GM12878 (cell line): ENCODE measurements at regions not wholly inside any gene's neighbourhood (a gene's known extent, or its start where the extent isn't known, plus 50 kb on each side); places are given as distances from the start of the nearest gene placed in this dataset.

Experiments
- ATAC-seq: fragments of 200-7000 bp; cut with Tn5 transposase; 3 replicates; pipeline ENCODE4 v1.9.1; 2020; ENCODE audit warnings: mild to moderate bottlenecking, moderate library complexity
- BruUV-seq: library from RNA; stranded (reverse); fragments of 400-500 nt; replicated peaks from 2 replicates; lab custom pipeline; 2021; lab: Mats Ljungman, UMichigan
- CTCF ChIA-PET: fragments of 300-600 bp; sonication (Branson Sonifier 250); formaldehyde crosslinking; extraction: SDS; loops from one replicate; lab custom pipeline; 2021; ENCODE audit warnings: inconsistent platforms; lab: Yijun Ruan, JAX
- POLR2A ChIA-PET: fragments of 350-600 bp; formaldehyde crosslinking; extraction: SDS; loops from one replicate; lab custom pipeline; 2021; ENCODE audit warnings: inconsistent platforms; lab: Charles Lee
- RAD21 ChIA-PET: fragments of 300-600 bp; sonication (Branson Sonifier 250); formaldehyde crosslinking; loops from one replicate; lab custom pipeline; 2023; ENCODE audit warnings: antibody characterized with exemption; ENCODE audit not compliant: unreplicated experiment; lab: Charles Lee
- SMC1A ChIA-PET: fragments of 300-600 bp; sonication (Branson Sonifier 250); formaldehyde crosslinking; loops from one replicate; lab custom pipeline; 2023; ENCODE audit not compliant: unreplicated experiment, uncharacterized antibody; lab: Charles Lee
- DNase-seq: peaks from one replicate; pipeline ENCODE4 v3.0.0-alpha.2; 2011; ENCODE audit warnings: low read depth, low spot score
- FAIRE-seq: peaks from 3 replicates; lab custom pipeline; 2011; peaks lifted over from hg19 to GRCh38; lab: Jason Lieb, UNC
- H2AFZ ChIP-seq: 2 replicates; pipeline ENCODE4 v1.6.0; 2011; ENCODE audit warnings: low read depth, low read length, control low read depth; ENCODE audit not compliant: control insufficient read depth
- H3K27ac ChIP-seq: 2 replicates; pipeline ENCODE4 v1.5.1; 2011; ENCODE audit warnings: control low read depth; ENCODE audit not compliant: control insufficient read depth, insufficient read depth
- H3K27me3 ChIP-seq, 2 experiments: replicated peaks in 1 of 2; 2 replicates each; pipeline versions ENCODE4 v1.6.0 to v1.6.1; 2011; ENCODE audit warnings: low read length in 1 of 2; ENCODE audit not compliant: control insufficient read depth in 2 of 2, insufficient read depth in 2 of 2
- H3K36me3 ChIP-seq, 2 experiments: 2 replicates each; pipeline ENCODE4 v1.5.1; 2011; ENCODE audit warnings: low read length in 1 of 2; ENCODE audit not compliant: control insufficient read depth in 2 of 2, insufficient read depth in 2 of 2
- H3K4me1 ChIP-seq: 2 replicates; pipeline ENCODE4 v1.6.1; 2011; ENCODE audit warnings: mild to moderate bottlenecking, low read length, moderate library complexity, mixed read lengths; ENCODE audit not compliant: control insufficient read depth, insufficient read depth
- H3K4me2 ChIP-seq: 2 replicates; pipeline ENCODE4 v1.6.0; 2011; ENCODE audit warnings: control low read depth; ENCODE audit not compliant: control insufficient read depth, insufficient read depth
- H3K4me3 ChIP-seq: fragments of 200-600 bp; sonication (generic); 2 replicates; pipeline ENCODE4 v1.5.1; 2016
- H3K79me2 ChIP-seq: 2 replicates; pipeline ENCODE4 v1.6.0; 2011; ENCODE audit warnings: low read length; ENCODE audit not compliant: control insufficient read depth, insufficient read depth
- H3K9ac ChIP-seq: 2 replicates; pipeline ENCODE4 v1.8.0; 2011; ENCODE audit warnings: low read length, control low read depth, mixed read lengths; ENCODE audit not compliant: control insufficient read depth, insufficient read depth
- H3K9me3 ChIP-seq: replicated peaks from 3 replicates; pipeline ENCODE4 v1.5.1; 2011; ENCODE audit warnings: mild to moderate bottlenecking, low read length; ENCODE audit not compliant: control insufficient read depth, insufficient read depth
- H4K20me1 ChIP-seq: 2 replicates; pipeline ENCODE4 v1.6.0; 2011; ENCODE audit not compliant: control insufficient read depth, insufficient read depth
- CBX5 ChIP-seq: sonication (generic); IDR thresholded peaks from 2 replicates; pipeline ENCODE4 v1.6.1; 2016; ENCODE audit warnings: low read depth, moderate library complexity, mild to moderate bottlenecking, inconsistent platforms
- ESRRA ChIP-seq: IDR thresholded peaks from 2 replicates; pipeline ENCODE4 v1.6.1; 2012; ENCODE audit warnings: mild to moderate bottlenecking, low read length, improper control_type of control experiment
- NFIC ChIP-seq: IDR thresholded peaks from 2 replicates; pipeline ENCODE4 v1.6.1; 2012; ENCODE audit warnings: low read depth, mild to moderate bottlenecking, inconsistent platforms, low read length, moderate library complexity
- NR2C2 ChIP-seq: IDR thresholded peaks from 2 replicates; pipeline ENCODE4 v1.6.1; 2011; ENCODE audit warnings: borderline replicate concordance, low read depth; ENCODE audit not compliant: control insufficient read depth, insufficient read length
- NRF1 ChIP-seq: conservative IDR thresholded peaks from 2 replicates; pipeline ENCODE4 v1.6.1; 2011; ENCODE audit warnings: mild to moderate bottlenecking, low read depth, low read length, improper control_type of control experiment
- RB1 ChIP-seq: fragments of 450-650 bp; formaldehyde crosslinking; IDR thresholded peaks from 2 replicates; pipeline ENCODE4 v1.6.1; 2017; ENCODE audit warnings: mild to moderate bottlenecking, borderline replicate concordance
- SREBF1 ChIP-seq: IDR thresholded peaks from 2 replicates; pipeline ENCODE4 v1.6.1; 2012; ENCODE audit warnings: mild to moderate bottlenecking, low read length
- STAT1 ChIP-seq: fragments of 450-650 bp; conservative IDR thresholded peaks from 2 replicates; pipeline ENCODE4 v1.6.1; 2014; ENCODE audit warnings: antibody characterized with exemption, mild to moderate bottlenecking
- ZNF207 ChIP-seq: fragments of 450-650 bp; IDR thresholded peaks from 2 replicates; pipeline ENCODE4 v1.6.1; 2014; ENCODE audit warnings: antibody characterized with exemption, mild to moderate bottlenecking, borderline replicate concordance
- ZNF687 ChIP-seq: fragments of 450-650 bp; IDR thresholded peaks from 2 replicates; pipeline ENCODE4 v1.6.1; 2017; ENCODE audit warnings: mild to moderate bottlenecking, moderate library complexity
- WGBS: methylation state at CpG from one replicate; pipeline ENCODE4 v1.1.6; 2016; ENCODE audit warnings: low lambda C conversion rate; ENCODE audit not compliant: insufficient replicate concordance, insufficient coverage; ENCODE audit errors: missing lambda C conversion rate; 5-methylcytosine and 5-hydroxymethylcytosine counted together
- in situ Hi-C: fragments of 300-500 bp; cut with MboI; formaldehyde crosslinking; loops from 9 replicates; pipeline ENCODE4 v1.14.3; 2018; ENCODE audit warnings: mixed read lengths
- intact Hi-C: fragments of 100-400 bp; cut with micrococcal nuclease; formaldehyde crosslinking; loops from one replicate; pipeline ENCODE4 v1.14.2; 2022; ENCODE audit not compliant: unreplicated experiment

- Histone ChIP-seq H3K9me3 (no peaks in the 10 kb centered on the region), H3K27me3 (no peaks in the 10 kb centered on the region), H4K20me1 (no peaks in the 10 kb centered on the region), H3K9ac (no peak overlapping the region), H3K4me3 (no peak overlapping the region), H3K4me1 (no peaks in the 10 kb centered on the region), H3K36me3 (no peaks in the 10 kb centered on the region), H3K4me2 (no peak overlapping the region), H3K79me2 (no peaks in the 10 kb centered on the region), H2AFZ (no peak overlapping the region), H3K27ac (no peak overlapping the region)
- in situ Hi-C loops: no loop called here
- DNase-seq (no peak), FAIRE-seq (no peak), ATAC-seq (no peak)
- 98% methylated on average over 2 of the region's 2 CpGs for WGBS
- intact Hi-C loops: loop anchor here (10.0 kb wide), 1 partner anchor 442 kb away; no protein-coding TSS in a partner anchor
- ChIA-PET SMC1A (no interaction called here), CTCF (no interaction called here), POLR2A (no interaction called here), RAD21 (no interaction called here)
- no peak for TF ChIP-seq NRF1
- no peak for TF ChIP-seq ZNF687
- TF ChIP-seq SREBF1: no peak
- TF ChIP-seq CBX5: no peak
- no peak for TF ChIP-seq ESRRA
- TF ChIP-seq RB1: no peak
- no peak for TF ChIP-seq STAT1
- TF ChIP-seq NFIC: no peak
- TF ChIP-seq NR2C2: no peak
- no peak for TF ChIP-seq ZNF207
- BruUV-seq: no TSS peak
These were observed 607.5 kb downstream of the USP25 start for GRCh38 chr21:16337266-16337665.
